ENCODE measurements at regions not wholly inside any gene's neighbourhood (a gene's known extent, or its start where the extent isn't known, plus 50 kb on each side); places are given as distances from the start of the nearest gene placed in this dataset.

- no peak for TF ChIP-seq CTCF (IDR thresholded peaks at IDR 0.05; ENCODE audit: low read depth, low read length)
- no peak for TF ChIP-seq MYC (IDR thresholded peaks at IDR 0.05; ENCODE audit: low read depth, low read length)
Measured at GRCh38 chr12:41737423-41737822, 407.3 kb downstream of the GXYLT1 start.

All from NB4 (cell line).